ENCODE measurements at regions not wholly inside any gene's neighbourhood (a gene's known extent, or its start where the extent isn't known, plus 50 kb on each side); places are given as distances from the start of the nearest gene placed in this dataset.

GRCh38 chr7:85596827-85597226 lies 410.0 kb upstream of the SEMA3D start:
- TF ChIP-seq POLR2A (IDR thresholded peaks at IDR 0.05) (no peak), CTCF (IDR thresholded peaks at IDR 0.05 in 4 of 5, conservative IDR thresholded peaks at IDR 0.05 in 1 of 5) (no peak)
